ENCODE measurements at regions not wholly inside any gene's neighbourhood (a gene's known extent, or its start where the extent isn't known, plus 50 kb on each side); places are given as distances from the start of the nearest gene placed in this dataset.

- intact Hi-C loops (cut with micrococcal nuclease) = no loop called here
- H3K4me3 Mint-ChIP-seq = no peak overlapping the region
- Histone ChIP-seq H4K20me1 (ENCODE audit: control insufficient read depth, insufficient read depth, low read length, poor library complexity, severe bottlenecking) (no peaks in the 10 kb centered on the region), H3K4me3 (ENCODE audit: control extremely low read depth in 1 of 5, extremely low read depth in 1 of 5, insufficient read depth in 1 of 5, low read depth in 2 of 5, low read length in 4 of 5) (no peak overlapping the region), H3K79me2 (ENCODE audit: control insufficient read depth, insufficient read depth, low read length) (no peaks in the 10 kb centered on the region), H3K9me3 (ENCODE audit: control extremely low read depth in 1 of 3, control insufficient read depth in 2 of 3, insufficient read depth in 1 of 3, low read length in 2 of 3) (no peaks in the 10 kb centered on the region), H3K4me2 (replicated peaks; ENCODE audit: low read depth, low read length, poor library complexity, severe bottlenecking) (no peak overlapping the region), H3K27ac (ENCODE audit: low read length in 2 of 2) (no peak overlapping the region), H3K36me3 (replicated peaks in 1 of 2; ENCODE audit: control extremely low read depth in 1 of 2, control insufficient read depth in 1 of 2, extremely low read depth in 1 of 2, insufficient read depth in 2 of 2, low read length in 1 of 2) (no peaks in the 10 kb centered on the region), H2AFZ (ENCODE audit: insufficient read depth, low read depth, low read length, poor library complexity, severe bottlenecking) (no peak overlapping the region), H3K27me3 (replicated peaks in 1 of 4; ENCODE audit: control extremely low read depth in 1 of 4, control insufficient read depth in 3 of 4, insufficient read depth in 4 of 4, low read length in 3 of 4) (no peaks in the 10 kb centered on the region), H3K4me1 (ENCODE audit: control insufficient read depth in 2 of 2, insufficient read depth in 2 of 2, low read length in 2 of 2) (no peaks in the 10 kb centered on the region), H3K9ac (ENCODE audit: low read length) (no peak overlapping the region)
- no peaks in the 10 kb centered on the region for H3K27me3 Mint-ChIP-seq
- peaks cover 3% of the 10 kb centered on the region for H3K9me3 Mint-ChIP-seq (ENCODE audit: insufficient read depth)
- no peak overlapping the region for H3K27ac Mint-ChIP-seq
- ChIA-PET POLR2A (no interaction called here), CTCF (no interaction called here)
- H3K4me1 Mint-ChIP-seq = no peaks in the 10 kb centered on the region
- DNase-seq (no peak), ATAC-seq (ENCODE audit: low read depth) (no peak)
- TF ChIP-seq CTCF (IDR thresholded peaks at IDR 0.05) = no peak
- no peak for TF ChIP-seq EZH2 (IDR thresholded peaks at IDR 0.05; ENCODE audit: borderline replicate concordance, insufficient read depth, low read depth, low read length, poor library complexity, severe bottlenecking)
- WGBS (ENCODE audit: insufficient coverage) = 60% methylated on average over 1 of the region's 1 CpG
Measured at GRCh38 chr16:65271996-65272395, 150.1 kb upstream of the CDH11 start.

DNA sequence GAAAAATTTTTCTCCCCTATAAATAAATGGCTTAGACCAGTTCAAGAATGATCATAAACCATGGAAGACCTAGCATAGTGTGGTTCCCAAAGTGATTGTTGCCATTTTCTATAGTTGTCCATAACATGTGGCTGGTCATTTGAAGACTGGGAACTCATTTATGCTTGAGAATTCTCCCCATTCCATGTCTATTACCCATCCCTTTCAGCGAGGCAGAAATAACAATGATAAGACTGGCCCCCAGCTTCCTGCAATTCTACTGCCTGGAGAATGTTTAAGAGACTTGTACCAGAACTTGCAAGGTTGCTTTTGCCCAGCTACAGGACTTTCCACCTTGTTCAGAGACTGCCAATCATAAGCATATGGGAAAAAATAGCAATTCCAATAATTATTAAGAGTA is 146.5 kb upstream of the CDH11 start:
- intact Hi-C loops (cut with micrococcal nuclease) = no loop called here
- H3K4me3 ChIP-seq (ENCODE audit: control extremely low read depth in 1 of 5, extremely low read depth in 1 of 5, insufficient read depth in 1 of 5, low read depth in 2 of 5, low read length in 4 of 5) = no peak overlapping the region
- POLR2A ChIA-PET = no interaction called here
- Mint-ChIP-seq H3K9me3 (ENCODE audit: insufficient read depth) (no peaks in the 10 kb centered on the region), H3K27me3 (no peaks in the 10 kb centered on the region), H3K4me3 (no peak overlapping the region), H3K27ac (no peak overlapping the region), H3K4me1 (no peaks in the 10 kb centered on the region)
- H2AFZ ChIP-seq (ENCODE audit: insufficient read depth, low read depth, low read length, poor library complexity, severe bottlenecking) = no peak overlapping the region
- no peaks in the 10 kb centered on the region for H3K9me3 ChIP-seq (ENCODE audit: control extremely low read depth in 1 of 3, control insufficient read depth in 2 of 3, insufficient read depth in 1 of 3, low read length in 2 of 3)
- H4K20me1 ChIP-seq (ENCODE audit: control insufficient read depth, insufficient read depth, low read length, poor library complexity, severe bottlenecking) = no peaks in the 10 kb centered on the region
- no peaks in the 10 kb centered on the region for H3K79me2 ChIP-seq (ENCODE audit: control insufficient read depth, insufficient read depth, low read length)
- no peak for TF ChIP-seq EZH2 (IDR thresholded peaks at IDR 0.05; ENCODE audit: borderline replicate concordance, insufficient read depth, low read depth, low read length, poor library complexity, severe bottlenecking)
- TF ChIP-seq CTCF (IDR thresholded peaks at IDR 0.05) = no peak
- no peaks in the 10 kb centered on the region for H3K36me3 ChIP-seq (replicated peaks in 1 of 2; ENCODE audit: control extremely low read depth in 1 of 2, control insufficient read depth in 1 of 2, extremely low read depth in 1 of 2, insufficient read depth in 2 of 2, low read length in 1 of 2)
- ATAC-seq (ENCODE audit: low read depth) (no peak), DNase-seq (no peak)
- no peak overlapping the region for H3K4me2 ChIP-seq (replicated peaks; ENCODE audit: low read depth, low read length, poor library complexity, severe bottlenecking)
- H3K27me3 ChIP-seq (replicated peaks in 1 of 4; ENCODE audit: control extremely low read depth in 1 of 4, control insufficient read depth in 3 of 4, insufficient read depth in 4 of 4, low read length in 3 of 4) = no peaks in the 10 kb centered on the region
- no peaks in the 10 kb centered on the region for H3K4me1 ChIP-seq (ENCODE audit: control insufficient read depth in 2 of 2, insufficient read depth in 2 of 2, low read length in 2 of 2)
- no CpG with 5 or more reads among the region's 1 CpG for WGBS (ENCODE audit: insufficient coverage)
- H3K27ac ChIP-seq (ENCODE audit: low read length in 2 of 2) = no peak overlapping the region
- no peak overlapping the region for H3K9ac ChIP-seq (ENCODE audit: low read length)
- CTCF ChIA-PET = no interaction called here
